Chondrocyte (in vitro differentiated cells): ENCODE measurements at regions not wholly inside any gene's neighbourhood (a gene's known extent, or its start where the extent isn't known, plus 50 kb on each side); places are given as distances from the start of the nearest gene placed in this dataset.

Experiments
- DNase-seq: peaks from one replicate; pipeline ENCODE4 v3.0.0; 2021; ENCODE audit warnings: mixed read lengths, low spot score
- H3K27ac Mint-ChIP-seq: one replicate; pipeline ENCODE4 v1.8.0; 2021; ENCODE audit warnings: mild to moderate bottlenecking, moderate library complexity, mixed read lengths; ENCODE audit not compliant: unreplicated experiment
- H3K27me3 Mint-ChIP-seq: 2 replicates; pipeline ENCODE4 v1.8.0; 2021; ENCODE audit warnings: low read depth, mixed read lengths
- H3K36me3 Mint-ChIP-seq: 2 replicates; pipeline ENCODE4 v1.8.0; 2021; ENCODE audit warnings: low read depth, mixed read lengths
- H3K4me1 Mint-ChIP-seq: 2 replicates; pipeline ENCODE4 v1.8.0; 2021; ENCODE audit warnings: low read depth, mild to moderate bottlenecking, mixed read lengths
- H3K4me3 Mint-ChIP-seq: one replicate; pipeline ENCODE4 v1.8.0; 2021; ENCODE audit warnings: mild to moderate bottlenecking, moderate library complexity, mixed read lengths; ENCODE audit not compliant: unreplicated experiment
- H3K9me3 Mint-ChIP-seq: 2 replicates; pipeline ENCODE4 v1.8.0; 2021; ENCODE audit warnings: low read depth, mixed read lengths
- TF ChIP-seq, protein P1 (sequence below): fragments of 200-600 bp; sonication (generic); IDR thresholded peaks from 2 replicates; pipeline ENCODE4 v1.5.0; 2021; ENCODE audit warnings: antibody characterized with exemption, mild to moderate bottlenecking, moderate library complexity

DNA sequence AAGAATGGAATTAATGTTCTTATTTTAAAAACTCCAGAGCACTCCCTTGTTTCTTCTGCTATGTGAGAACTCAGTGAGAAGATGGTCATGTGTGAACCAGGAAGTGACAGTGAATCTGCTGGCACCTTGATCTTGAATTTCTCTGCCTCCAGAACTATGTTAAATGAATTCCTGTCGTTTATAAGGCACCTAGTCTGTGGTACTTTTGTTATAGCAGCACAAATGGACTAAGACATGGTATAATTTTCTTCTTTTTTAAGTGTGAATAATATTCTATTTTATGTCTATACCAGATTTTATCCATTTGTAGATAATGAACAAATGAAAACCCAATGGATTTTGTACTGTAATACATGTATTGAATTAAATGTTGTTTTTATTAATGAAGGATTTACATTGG lies 601.9 kb upstream of the REG3G start:
- no peaks in the 10 kb centered on the region for H3K36me3 Mint-ChIP-seq
- no peak overlapping the region for H3K4me3 Mint-ChIP-seq
- no peak overlapping the region for H3K27ac Mint-ChIP-seq
- TF ChIP-seq, protein P1, sequence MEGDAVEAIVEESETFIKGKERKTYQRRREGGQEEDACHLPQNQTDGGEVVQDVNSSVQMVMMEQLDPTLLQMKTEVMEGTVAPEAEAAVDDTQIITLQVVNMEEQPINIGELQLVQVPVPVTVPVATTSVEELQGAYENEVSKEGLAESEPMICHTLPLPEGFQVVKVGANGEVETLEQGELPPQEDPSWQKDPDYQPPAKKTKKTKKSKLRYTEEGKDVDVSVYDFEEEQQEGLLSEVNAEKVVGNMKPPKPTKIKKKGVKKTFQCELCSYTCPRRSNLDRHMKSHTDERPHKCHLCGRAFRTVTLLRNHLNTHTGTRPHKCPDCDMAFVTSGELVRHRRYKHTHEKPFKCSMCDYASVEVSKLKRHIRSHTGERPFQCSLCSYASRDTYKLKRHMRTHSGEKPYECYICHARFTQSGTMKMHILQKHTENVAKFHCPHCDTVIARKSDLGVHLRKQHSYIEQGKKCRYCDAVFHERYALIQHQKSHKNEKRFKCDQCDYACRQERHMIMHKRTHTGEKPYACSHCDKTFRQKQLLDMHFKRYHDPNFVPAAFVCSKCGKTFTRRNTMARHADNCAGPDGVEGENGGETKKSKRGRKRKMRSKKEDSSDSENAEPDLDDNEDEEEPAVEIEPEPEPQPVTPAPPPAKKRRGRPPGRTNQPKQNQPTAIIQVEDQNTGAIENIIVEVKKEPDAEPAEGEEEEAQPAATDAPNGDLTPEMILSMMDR = no peak
- H3K9me3 Mint-ChIP-seq = no peaks in the 10 kb centered on the region
- DNase-seq = no peak
- H3K27me3 Mint-ChIP-seq = no peaks in the 10 kb centered on the region
- no peaks in the 10 kb centered on the region for H3K4me1 Mint-ChIP-seq

DNA sequence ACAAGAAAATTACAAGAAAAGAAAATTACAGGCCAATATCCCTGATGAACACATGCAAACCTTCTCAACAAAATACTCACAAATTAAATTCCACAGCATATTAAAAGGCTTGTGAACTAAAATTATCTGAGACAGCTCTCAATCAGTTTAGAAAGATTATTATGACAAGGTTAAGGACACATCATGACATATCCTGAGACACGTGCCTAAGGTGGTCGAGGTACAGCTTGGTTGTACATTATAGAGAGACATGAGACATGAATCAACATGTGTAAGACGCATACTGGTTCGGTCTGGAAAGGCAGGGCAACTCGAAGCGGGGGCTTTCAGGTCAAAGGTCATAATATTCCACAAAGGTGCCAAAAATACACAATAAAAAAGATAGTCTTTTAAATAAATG lies 598.3 kb upstream of the REG3G start:
- H3K4me3 Mint-ChIP-seq = no peak overlapping the region
- no peak overlapping the region for H3K27ac Mint-ChIP-seq
- H3K9me3 Mint-ChIP-seq = no peaks in the 10 kb centered on the region
- H3K27me3 Mint-ChIP-seq = peaks cover 6% of the 10 kb centered on the region
- no peaks in the 10 kb centered on the region for H3K4me1 Mint-ChIP-seq
- TF ChIP-seq, protein P1 = no peak
- no peaks in the 10 kb centered on the region for H3K36me3 Mint-ChIP-seq
- no peak for DNase-seq

GRCh38 chr2:78431241-78431640 lies 594.3 kb upstream of the REG3G start:
- H3K4me1 Mint-ChIP-seq = no peaks in the 10 kb centered on the region
- no peak for DNase-seq
- no peaks in the 10 kb centered on the region for H3K9me3 Mint-ChIP-seq
- TF ChIP-seq, protein P1 = peak; percentile 31
- H3K4me3 Mint-ChIP-seq = no peak overlapping the region
- H3K27ac Mint-ChIP-seq = no peak overlapping the region
- H3K36me3 Mint-ChIP-seq = no peaks in the 10 kb centered on the region
- H3K27me3 Mint-ChIP-seq = peaks cover 6% of the 10 kb centered on the region

DNA sequence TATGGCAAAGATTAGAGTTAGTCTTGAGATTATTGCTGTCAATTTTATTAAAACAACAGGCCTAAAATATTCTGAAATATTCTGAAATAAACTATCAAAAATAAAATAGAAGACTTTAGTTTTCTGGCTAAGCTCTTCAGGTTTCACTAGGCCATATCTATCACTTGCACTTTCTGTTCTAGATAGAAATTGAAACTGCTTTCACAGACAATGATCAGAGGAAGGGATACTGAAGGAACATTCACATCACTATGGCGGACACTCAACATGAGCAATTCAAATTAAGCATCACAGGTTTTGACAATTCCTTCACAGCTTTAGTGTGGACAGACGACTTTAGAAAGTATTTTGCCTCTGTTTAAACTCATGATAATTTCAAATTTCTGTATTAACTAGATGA lies 586.4 kb upstream of the REG3G start:
- Mint-ChIP-seq H3K9me3 (peaks cover 5% of the 10 kb centered on the region), H3K4me1 (no peaks in the 10 kb centered on the region), H3K27ac (no peak overlapping the region), H3K4me3 (no peak overlapping the region), H3K36me3 (no peaks in the 10 kb centered on the region), H3K27me3 (peaks cover 3% of the 10 kb centered on the region)
- no peak for DNase-seq
- TF ChIP-seq, protein P1 = no peak

- Mint-ChIP-seq H3K4me1 (no peaks in the 10 kb centered on the region), H3K27ac (no peak overlapping the region), H3K9me3 (no peaks in the 10 kb centered on the region), H3K4me3 (no peak overlapping the region), H3K36me3 (no peaks in the 10 kb centered on the region), H3K27me3 (peaks cover 2% of the 10 kb centered on the region)
- TF ChIP-seq, protein P1 = no peak
- DNase-seq = no peak
Measured at GRCh38 chr2:78455586-78455985, 569.9 kb upstream of the REG3G start.
